ENCODE measurements at regions not wholly inside any gene's neighbourhood (a gene's known extent, or its start where the extent isn't known, plus 50 kb on each side); places are given as distances from the start of the nearest gene placed in this dataset.

GRCh38 chr7:42693722-42694121 lies 218.1 kb downstream of the C7orf25 start:
- H3K36me3 ChIP-seq (ENCODE audit: control insufficient read depth, insufficient read depth, low read length) = no peaks in the 10 kb centered on the region
- no peak for TF ChIP-seq CTCF (IDR thresholded peaks at IDR 0.05; ENCODE audit: insufficient read depth, low read length, poor library complexity, severe bottlenecking)
- no peak overlapping the region for H3K4me3 ChIP-seq (ENCODE audit: low read depth, low read length)
- no peaks in the 10 kb centered on the region for H3K27me3 ChIP-seq (ENCODE audit: control insufficient read depth, insufficient read depth, low read length)
- no peak for DNase-seq (ENCODE audit: low read depth)

- no peak for DNase-seq (ENCODE audit: low read depth)
Observed at GRCh38 chr7:42692621-42693020, 219.2 kb downstream of the C7orf25 start.

GRCh38 chr7:42690794-42691639 lies 220.9 kb downstream of the C7orf25 start:
- Histone ChIP-seq H3K4me3 (ENCODE audit: low read depth, low read length) (no peak overlapping the region), H3K27me3 (ENCODE audit: control insufficient read depth, insufficient read depth, low read length) (no peaks in the 10 kb centered on the region), H3K36me3 (ENCODE audit: control insufficient read depth, insufficient read depth, low read length) (no peaks in the 10 kb centered on the region)
- DNase-seq (ENCODE audit: low read depth) = peak; percentile 19
- peak; percentile 58 for TF ChIP-seq CTCF (IDR thresholded peaks at IDR 0.05; ENCODE audit: insufficient read depth, low read length, poor library complexity, severe bottlenecking)

More at GRCh38 chr7:42692621-42693020, 219.2 kb downstream of the C7orf25 start:
- TF ChIP-seq CTCF (IDR thresholded peaks at IDR 0.05; ENCODE audit: insufficient read depth, low read length, poor library complexity, severe bottlenecking) = no peak
- no peak overlapping the region for H3K4me3 ChIP-seq (ENCODE audit: low read depth, low read length)
- H3K36me3 ChIP-seq (ENCODE audit: control insufficient read depth, insufficient read depth, low read length) = no peaks in the 10 kb centered on the region
- no peaks in the 10 kb centered on the region for H3K27me3 ChIP-seq (ENCODE audit: control insufficient read depth, insufficient read depth, low read length)

- DNase-seq (ENCODE audit: low read depth) = no peak
- Histone ChIP-seq H3K36me3 (ENCODE audit: control insufficient read depth, insufficient read depth, low read length) (no peaks in the 10 kb centered on the region), H3K27me3 (ENCODE audit: control insufficient read depth, insufficient read depth, low read length) (no peaks in the 10 kb centered on the region), H3K4me3 (ENCODE audit: low read depth, low read length) (no peak overlapping the region)
- TF ChIP-seq CTCF (IDR thresholded peaks at IDR 0.05; ENCODE audit: insufficient read depth, low read length, poor library complexity, severe bottlenecking) = no peak
Observed at GRCh38 chr7:42689626-42690025, 222.2 kb downstream of the C7orf25 start.

- H3K27me3 ChIP-seq (ENCODE audit: control insufficient read depth, insufficient read depth, low read length) = no peaks in the 10 kb centered on the region
- DNase-seq (ENCODE audit: low read depth) = no peak
- H3K4me3 ChIP-seq (ENCODE audit: low read depth, low read length) = no peak overlapping the region
- no peaks in the 10 kb centered on the region for H3K36me3 ChIP-seq (ENCODE audit: control insufficient read depth, insufficient read depth, low read length)
- no peak for TF ChIP-seq CTCF (IDR thresholded peaks at IDR 0.05; ENCODE audit: insufficient read depth, low read length, poor library complexity, severe bottlenecking)
Observed at GRCh38 chr7:42688056-42688371, 223.9 kb downstream of the C7orf25 start.

Measured in kidney epithelial cell (primary cell).